Ovary (tissue), 3 donors: ENCODE measurements at regions not wholly inside any gene's neighbourhood (a gene's known extent, or its start where the extent isn't known, plus 50 kb on each side); places are given as distances from the start of the nearest gene placed in this dataset.

ENCODE experiments used
- CTCF ChIP-seq, 3 donors: fragments of 450-650 bp in 2 of 3; fragments of 200-600 bp in 1 of 3; IDR thresholded peaks; one replicate each; pipeline versions ENCODE4 v1.5.1 to v1.8.0; 2016 to 2022; ENCODE audit warnings: antibody characterized with exemption in 3 of 3, mild to moderate bottlenecking in 1 of 3
- POLR2A ChIP-seq: fragments of 450-650 bp; IDR thresholded peaks from one replicate; pipeline ENCODE4 v1.6.1; 2017; ENCODE audit warnings: antibody characterized with exemption, mild to moderate bottlenecking, moderate library complexity
- donor health status: DM: no; HTN: no; CAD: no.

- TF ChIP-seq CTCF (IDR thresholded peaks at IDR 0.05) (no peak), POLR2A (no peak)
These were observed 51.0 kb upstream of the L3MBTL3 start for GRCh38 chr6:129967427-129967826.
